H9 (cell line): ENCODE measurements at regions not wholly inside any gene's neighbourhood (a gene's known extent, or its start where the extent isn't known, plus 50 kb on each side); places are given as distances from the start of the nearest gene placed in this dataset.
A peak's percentile ranks its signal among the peaks of the same experiment; 100 is the strongest.

ENCODE experiments used
- DNase-seq: peaks from one replicate; pipeline ENCODE4 v3.0.0-alpha.2; 2017
- H2AFZ ChIP-seq: one replicate; pipeline ENCODE4 v1.6.1; 2013; ENCODE audit warnings: mild to moderate bottlenecking, low read length, control low read depth, moderate library complexity
- H2AK5ac ChIP-seq: 2 replicates; pipeline ENCODE4 v1.6.1; 2013; ENCODE audit warnings: low read length, control low read depth, mixed read lengths; ENCODE audit not compliant: insufficient read length
- H2BK120ac ChIP-seq: one replicate; pipeline ENCODE4 v1.6.1; 2013; ENCODE audit warnings: low read depth, mild to moderate bottlenecking, low read length, control low read depth, inconsistent platforms; ENCODE audit not compliant: poor library complexity, severe bottlenecking
- H2BK12ac ChIP-seq: 2 replicates; pipeline ENCODE4 v1.6.1; 2013; ENCODE audit warnings: low read length, control low read depth, mixed read lengths, low read depth; ENCODE audit not compliant: insufficient read length
- H2BK15ac ChIP-seq: 2 replicates; pipeline ENCODE4 v1.6.1; 2013; ENCODE audit warnings: low read depth, low read length, control low read depth
- H2BK20ac ChIP-seq: one replicate; pipeline ENCODE4 v1.6.1; 2013; ENCODE audit warnings: low read depth, mild to moderate bottlenecking, low read length, control low read depth, inconsistent platforms; ENCODE audit not compliant: poor library complexity, severe bottlenecking
- H2BK5ac ChIP-seq: 2 replicates; pipeline ENCODE4 v1.6.1; 2013; ENCODE audit warnings: low read length, control low read depth, mixed read lengths; ENCODE audit not compliant: insufficient read length
- H3K14ac ChIP-seq: 2 replicates; pipeline ENCODE4 v1.6.1; 2013; ENCODE audit warnings: low read length, control low read depth; ENCODE audit not compliant: insufficient read depth
- H3K18ac ChIP-seq: 2 replicates; pipeline ENCODE4 v1.6.1; 2013; ENCODE audit warnings: low read depth, mild to moderate bottlenecking, mixed read lengths, low read length, control low read depth; ENCODE audit not compliant: insufficient read length
- H3K23ac ChIP-seq: 2 replicates; pipeline ENCODE4 v1.6.1; 2013; ENCODE audit warnings: low read length, control low read depth, mixed read lengths, low read depth; ENCODE audit not compliant: insufficient read length
- H3K23me2 ChIP-seq: 2 replicates; pipeline ENCODE4 v1.6.1; 2013; ENCODE audit warnings: low read depth, mild to moderate bottlenecking, mixed read lengths, low read length, control low read depth; ENCODE audit not compliant: insufficient read length, poor library complexity, severe bottlenecking
- H3K27ac ChIP-seq: 2 replicates; pipeline ENCODE4 v1.5.1; 2013; ENCODE audit warnings: low read length, control low read depth, mixed read lengths, low read depth; ENCODE audit not compliant: insufficient read length
- H3K27me3 ChIP-seq: 2 replicates; pipeline ENCODE4 v1.6.1; 2013; ENCODE audit warnings: low read length, control low read depth, inconsistent platforms; ENCODE audit not compliant: insufficient read depth
- H3K4ac ChIP-seq: 2 replicates; pipeline ENCODE4 v1.6.1; 2013; ENCODE audit warnings: low read depth, mild to moderate bottlenecking, control low read depth, inconsistent platforms, low read length, moderate library complexity
- H3K4me1 ChIP-seq: 2 replicates; pipeline ENCODE4 v1.6.1; 2013; ENCODE audit warnings: low read length, control low read depth, inconsistent platforms; ENCODE audit not compliant: insufficient read depth
- H3K4me2 ChIP-seq: 2 replicates; pipeline ENCODE4 v1.6.1; 2013; ENCODE audit warnings: low read length, control low read depth, mixed read lengths; ENCODE audit not compliant: insufficient read length, insufficient read depth
- H3K56ac ChIP-seq: 2 replicates; pipeline ENCODE4 v1.6.1; 2013; ENCODE audit warnings: low read depth, mild to moderate bottlenecking, mixed read lengths, low read length, control low read depth; ENCODE audit not compliant: insufficient read length
- H3K79me1 ChIP-seq: 2 replicates; pipeline ENCODE4 v1.6.1; 2013; ENCODE audit warnings: low read depth, mild to moderate bottlenecking, moderate library complexity, low read length, control low read depth, inconsistent platforms; ENCODE audit not compliant: insufficient read depth, poor library complexity, severe bottlenecking
- H3K79me2 ChIP-seq: 2 replicates; pipeline ENCODE4 v1.6.1; 2013; ENCODE audit warnings: low read length, control low read depth, inconsistent platforms; ENCODE audit not compliant: insufficient read depth
- H3K9ac ChIP-seq: 2 replicates; pipeline ENCODE4 v1.6.1; 2013; ENCODE audit warnings: low read length, control low read depth, mixed read lengths; ENCODE audit not compliant: insufficient read length; ENCODE audit errors: extremely low read depth
- H3K9me3 ChIP-seq: one replicate; pipeline ENCODE4 v1.6.1; 2013; ENCODE audit warnings: low read depth, low read length, inconsistent platforms; ENCODE audit not compliant: control insufficient read depth
- H3T11ph ChIP-seq: one replicate; pipeline ENCODE4 v1.6.1; 2013; ENCODE audit warnings: mild to moderate bottlenecking, low read length, control low read depth, inconsistent platforms
- H4K20me1 ChIP-seq: one replicate; pipeline ENCODE4 v1.6.1; 2013; ENCODE audit not compliant: control insufficient read depth, insufficient read length, insufficient read depth
- H4K5ac ChIP-seq: 2 replicates; pipeline ENCODE4 v1.6.1; 2013; ENCODE audit warnings: low read depth, mild to moderate bottlenecking, mixed read lengths, low read length, control low read depth; ENCODE audit not compliant: insufficient read length
- H4K8ac ChIP-seq: replicated peaks from 2 replicates; pipeline ENCODE4 v1.6.1; 2013; ENCODE audit warnings: low read length, control low read depth, mixed read lengths, low read depth; ENCODE audit not compliant: insufficient read length
- H4K91ac ChIP-seq: 2 replicates; pipeline ENCODE4 v1.6.1; 2013; ENCODE audit warnings: low read depth, mild to moderate bottlenecking, moderate library complexity, mixed read lengths, low read length, control low read depth; ENCODE audit not compliant: insufficient read length
- H3K27ac Mint-ChIP-seq, 3 experiments: 2 replicates in 2 of 3; 3 replicates in 1 of 3; pipeline ENCODE4 v1.8.0; 2020 to 2021; ENCODE audit warnings: mixed read lengths in 3 of 3, mild to moderate bottlenecking in 1 of 3, moderate library complexity in 1 of 3
- H3K27me3 Mint-ChIP-seq: 2 replicates; pipeline ENCODE4 v1.8.0; 2021; ENCODE audit warnings: low read depth, mild to moderate bottlenecking, moderate library complexity, mixed read lengths
- H3K36me3 Mint-ChIP-seq, 3 experiments: 2 replicates in 2 of 3; 3 replicates in 1 of 3; pipeline ENCODE4 v1.8.0; 2020 to 2021; ENCODE audit warnings: low read depth in 3 of 3, mixed read lengths in 3 of 3; ENCODE audit not compliant: insufficient read depth in 1 of 3
- H3K4me1 Mint-ChIP-seq, 2 experiments: 2 replicates each; pipeline ENCODE4 v1.8.0; 2020; ENCODE audit warnings: mixed read lengths in 2 of 2
- H3K4me3 Mint-ChIP-seq, 2 experiments: 2 replicates in 1 of 2; 3 replicates in 1 of 2; pipeline ENCODE4 v1.8.0; 2020 to 2021; ENCODE audit warnings: mild to moderate bottlenecking in 2 of 2, mixed read lengths in 2 of 2, moderate library complexity in 1 of 2
- H3K9me3 Mint-ChIP-seq, 2 experiments: 2 replicates in 1 of 2; 3 replicates in 1 of 2; pipeline ENCODE4 v1.8.0; 2020; ENCODE audit warnings: mild to moderate bottlenecking in 2 of 2, mixed read lengths in 2 of 2, moderate library complexity in 1 of 2
- CTCF ChIP-seq: fragments of 200-600 bp; sonication (generic); conservative IDR thresholded peaks from 3 replicates; pipeline ENCODE4 v1.8.0; 2021; ENCODE audit warnings: antibody characterized with exemption, mild to moderate bottlenecking
- WGBS: extraction: QIAGEN DNeasy Blood & Tissue Kit; methylation state at CpG from one replicate; pipeline ENCODE4 v1.1.7; 2013; ENCODE audit warnings: missing lambda C conversion rate, low lambda C conversion rate, mixed read lengths; ENCODE audit not compliant: insufficient read length; ENCODE audit errors: extremely low coverage; 5-methylcytosine and 5-hydroxymethylcytosine counted together

GRCh38 chr7:66537380-66537779 lies 91.3 kb upstream of the KCTD7 start:
- H3K27me3 Mint-ChIP-seq = no peaks in the 10 kb centered on the region
- no peaks in the 10 kb centered on the region; the same call in 1 of the 2 replicates for H3K4me1 ChIP-seq
- H3K4me3 Mint-ChIP-seq = no peak overlapping the region

More at GRCh38 chr7:66537380-66537779, 91.3 kb upstream of the KCTD7 start:
- H3K9me3 Mint-ChIP-seq = no peaks in the 10 kb centered on the region
- Histone ChIP-seq H3K23me2 (no peaks in the 10 kb centered on the region), H2BK5ac (no peak overlapping the region), H4K8ac (no peak overlapping the region), H3K27ac (no peak overlapping the region), H3K79me1 (no peaks in the 10 kb centered on the region), H2BK20ac (no peak overlapping the region), H3K14ac (no peak overlapping the region), H2AFZ (no peak overlapping the region), H4K91ac (no peak overlapping the region), H2BK12ac (no peak overlapping the region), H3K4me2 (no peak overlapping the region), H2BK120ac (no peak overlapping the region), H4K20me1 (no peaks in the 10 kb centered on the region), H4K5ac (no peak overlapping the region), H2AK5ac (no peak overlapping the region), H3K56ac (no peak overlapping the region), H3K23ac (no peak overlapping the region), H3K4ac (no peak overlapping the region), H3K18ac (no peak overlapping the region), H3T11ph (no peak overlapping the region), H3K9ac (no peak overlapping the region), H2BK15ac (no peak overlapping the region), H3K9me3 (no peaks in the 10 kb centered on the region), H3K79me2 (no peaks in the 10 kb centered on the region), H3K27me3 (no peaks in the 10 kb centered on the region)
- DNase-seq = no peak
- peak overlapping the region in 1 of 3 experiments; percentile 68; a peak in 1 of 7 replicates for H3K27ac Mint-ChIP-seq
- no CpG with 5 or more reads among the region's 10 CpGs for WGBS
- peaks cover 16% of the 10 kb centered on the region in 2 experiments for H3K4me1 Mint-ChIP-seq
- TF ChIP-seq CTCF = no peak
- peaks cover 0 to 11% (median 0%) of the 10 kb centered on the region in 3 experiments; a peak in 3 of 7 replicates for H3K36me3 Mint-ChIP-seq
